ENCODE measurements at regions not wholly inside any gene's neighbourhood (a gene's known extent, or its start where the extent isn't known, plus 50 kb on each side); places are given as distances from the start of the nearest gene placed in this dataset.

- no peak overlapping the region for H3K4me3 ChIP-seq (ENCODE audit: low read length)
- no peak for DNase-seq (ENCODE audit: low read depth, low spot score)
Observed at GRCh38 chr3:181054538-181054937, 65.0 kb upstream of the DNAJC19 start.

DNA sequence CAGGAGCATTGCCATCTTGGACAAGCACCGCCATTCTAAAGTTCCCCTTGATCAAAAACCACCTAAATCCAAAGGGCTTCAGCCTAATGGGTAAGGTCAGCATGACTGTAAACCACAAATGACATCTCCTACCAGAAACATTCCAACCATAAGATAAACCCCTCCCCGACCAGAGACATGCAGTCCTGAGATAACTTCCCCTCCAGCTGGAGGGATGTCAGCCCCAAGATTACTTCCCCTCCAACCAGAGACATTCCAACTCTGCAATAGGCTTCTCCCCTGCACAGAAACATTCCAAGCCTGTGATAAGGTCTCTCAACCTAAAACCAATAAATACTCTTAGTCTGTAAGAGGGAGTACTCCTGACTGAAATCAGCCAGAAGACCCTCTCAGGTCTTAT, 62.7 kb upstream of the DNAJC19 start:
- DNase-seq (ENCODE audit: low read depth, low spot score) = no peak
- no peak overlapping the region for H3K4me3 ChIP-seq (ENCODE audit: low read length)

DNA sequence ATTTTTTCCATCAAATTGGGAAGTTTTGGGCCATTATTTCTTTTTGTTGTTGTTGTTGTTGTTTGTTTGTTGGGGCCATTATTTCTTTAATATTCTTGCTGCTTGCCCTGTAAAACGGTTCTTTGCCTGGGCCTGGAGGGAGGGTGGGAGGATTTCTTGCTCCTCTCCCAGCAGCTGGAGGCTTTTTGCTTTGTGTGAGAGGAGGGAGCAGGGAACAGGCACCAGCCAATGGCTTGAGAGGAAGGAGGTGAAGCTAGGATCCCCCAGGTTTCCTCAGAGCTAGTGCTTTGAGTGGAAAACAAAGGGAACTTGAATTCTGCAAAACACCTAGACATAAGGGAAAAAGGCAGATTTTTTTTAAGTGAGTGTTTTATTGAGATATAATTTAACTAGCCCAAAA, 61.2 kb upstream of the DNAJC19 start:
- no peak for DNase-seq (ENCODE audit: low read depth, low spot score)
- H3K4me3 ChIP-seq (ENCODE audit: low read length) = no peak overlapping the region

GRCh38 chr3:181040030-181040429, 50.5 kb upstream of the DNAJC19 start:
- H3K4me3 ChIP-seq (ENCODE audit: low read length) = no peak overlapping the region
- no peak for DNase-seq (ENCODE audit: low read depth, low spot score)
